ENCODE measurements at regions not wholly inside any gene's neighbourhood (a gene's known extent, or its start where the extent isn't known, plus 50 kb on each side); places are given as distances from the start of the nearest gene placed in this dataset.

DNA sequence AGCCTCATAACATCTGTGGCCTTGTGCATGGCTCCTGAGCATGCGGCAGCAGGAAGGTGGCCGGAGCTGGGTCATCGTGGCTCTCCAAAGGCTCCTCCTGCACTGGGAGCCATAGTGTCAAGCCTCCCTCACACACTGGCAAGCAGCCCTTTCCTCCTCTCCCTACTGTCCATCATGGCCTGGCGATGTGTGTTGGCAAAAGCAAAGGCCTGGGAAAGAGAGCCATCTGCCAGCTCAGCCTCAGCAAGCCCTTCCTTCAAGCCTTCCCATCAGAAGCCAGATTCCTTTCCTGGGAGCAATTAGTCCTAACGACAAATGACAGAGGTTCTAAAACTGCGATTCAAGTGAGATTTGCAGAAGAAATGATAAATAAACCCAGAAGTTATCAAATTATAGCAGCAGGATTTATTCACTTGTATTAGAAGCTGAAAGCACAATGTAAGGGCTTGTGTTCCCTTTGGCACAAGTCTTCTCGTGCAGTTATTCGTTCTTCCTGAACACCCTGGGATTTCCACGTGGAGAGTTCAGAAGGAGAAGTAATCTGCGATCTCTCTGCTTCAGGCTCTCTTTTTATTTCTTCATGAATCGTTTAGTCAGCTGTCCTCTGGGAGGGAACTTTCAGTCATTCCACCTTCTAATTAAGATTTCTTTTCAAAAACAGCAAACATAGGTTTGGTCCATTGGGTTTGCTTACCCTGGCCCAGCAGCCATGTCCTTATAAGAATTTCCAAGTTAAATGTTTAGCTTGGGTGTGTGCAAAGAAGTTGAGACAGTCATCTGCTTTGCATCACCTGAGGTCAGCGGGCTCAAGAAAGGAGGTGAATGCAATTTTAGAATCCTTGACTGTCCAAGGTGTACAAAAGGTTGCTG lies 110.3 kb upstream of the TMC3 start:
- H3K4me3 ChIP-seq, result no peak overlapping the region
- no peak for DNase-seq (ENCODE audit: low read depth, low spot score)
- H3K9ac ChIP-seq (ENCODE audit: insufficient read length), result no peak overlapping the region
- H3K36me3 ChIP-seq (ENCODE audit: insufficient read depth, low read length), result no peaks in the 10 kb centered on the region
- TF ChIP-seq FOXP2 (optimal IDR thresholded peaks at IDR 0.05; ENCODE audit: control extremely low read depth, extremely low read length, insufficient read depth), result no peak
- no peak for TF ChIP-seq EZH2 (IDR thresholded peaks at IDR 0.05)
- no peak for TF ChIP-seq POLR2AphosphoS5 (IDR thresholded peaks at IDR 0.05; ENCODE audit: borderline replicate concordance, low read depth, low read length)
- no peaks in the 10 kb centered on the region for H3K9me3 ChIP-seq (ENCODE audit: low read depth, low read length)
- no peak overlapping the region for H3K27ac ChIP-seq

DNA sequence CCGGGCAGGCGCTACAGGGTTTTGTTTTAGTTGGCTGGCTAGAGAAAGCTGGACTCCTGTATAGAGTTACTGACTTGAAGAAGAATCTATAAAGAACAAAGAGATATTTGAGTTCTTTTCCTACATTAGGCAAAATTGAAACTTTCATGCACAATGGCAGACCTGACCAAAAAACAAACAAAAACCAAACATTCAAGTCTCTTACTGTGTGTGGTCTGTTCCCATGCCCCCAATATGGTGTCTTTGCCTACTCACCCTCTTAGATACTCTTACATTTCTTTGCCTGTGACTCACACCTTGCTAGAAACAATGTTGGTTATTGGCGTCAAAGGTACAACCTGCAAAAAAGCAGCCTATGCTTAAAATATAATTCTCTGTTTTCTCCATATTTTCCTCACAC lies 109.5 kb upstream of the TMC3 start:
- TF ChIP-seq POLR2AphosphoS5 (IDR thresholded peaks at IDR 0.05; ENCODE audit: borderline replicate concordance, low read depth, low read length), result no peak
- TF ChIP-seq FOXP2 (optimal IDR thresholded peaks at IDR 0.05; ENCODE audit: control extremely low read depth, extremely low read length, insufficient read depth), result no peak
- TF ChIP-seq EZH2 (IDR thresholded peaks at IDR 0.05), result no peak
- DNase-seq (ENCODE audit: low read depth, low spot score), result no peak
- no peak overlapping the region for H3K9ac ChIP-seq (ENCODE audit: insufficient read length)
- H3K27ac ChIP-seq, result no peak overlapping the region
- no peaks in the 10 kb centered on the region for H3K36me3 ChIP-seq (ENCODE audit: insufficient read depth, low read length)
- no peak overlapping the region for H3K4me3 ChIP-seq
- H3K9me3 ChIP-seq (ENCODE audit: low read depth, low read length), result no peaks in the 10 kb centered on the region

GRCh38 chr15:81481346-81481745 lies 107.3 kb upstream of the TMC3 start:
- H3K4me3 ChIP-seq, result no peak overlapping the region
- H3K27ac ChIP-seq, result no peak overlapping the region
- TF ChIP-seq POLR2AphosphoS5 (IDR thresholded peaks at IDR 0.05; ENCODE audit: borderline replicate concordance, low read depth, low read length), result no peak
- TF ChIP-seq EZH2 (IDR thresholded peaks at IDR 0.05), result no peak

GRCh38 chr15:81480645-81481053 lies 106.6 kb upstream of the TMC3 start:
- no peaks in the 10 kb centered on the region for H3K36me3 ChIP-seq (ENCODE audit: insufficient read depth, low read length)
- no peak overlapping the region for H3K27ac ChIP-seq
- DNase-seq (ENCODE audit: low read depth, low spot score), result peak; percentile 39

More at GRCh38 chr15:81481346-81481745, 107.3 kb upstream of the TMC3 start:
- DNase-seq (ENCODE audit: low read depth, low spot score), result no peak
- Histone ChIP-seq H3K36me3 (ENCODE audit: insufficient read depth, low read length) (no peaks in the 10 kb centered on the region), H3K9ac (ENCODE audit: insufficient read length) (no peak overlapping the region), H3K9me3 (ENCODE audit: low read depth, low read length) (no peaks in the 10 kb centered on the region)

DNA sequence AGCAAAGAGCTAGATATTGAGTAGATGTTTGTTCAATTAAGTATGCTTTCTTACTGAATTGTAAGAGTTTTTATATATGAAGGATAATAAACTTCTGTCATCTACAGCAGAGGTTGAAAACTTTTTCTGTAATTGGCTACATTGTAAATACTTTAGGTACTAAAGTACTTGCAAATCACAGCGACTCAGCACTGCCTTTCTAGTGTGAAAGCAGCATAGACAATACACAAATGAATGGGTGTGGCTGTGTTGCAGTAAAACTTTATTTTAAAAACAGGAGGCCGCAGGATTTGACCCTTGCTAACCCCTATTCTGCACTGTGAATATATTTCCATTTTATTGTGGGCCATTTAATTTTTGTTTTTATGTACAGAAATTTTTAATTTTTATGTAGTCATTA lies 104.3 kb upstream of the TMC3 start:
- no peak for DNase-seq (ENCODE audit: low read depth, low spot score)
- H3K9ac ChIP-seq (ENCODE audit: insufficient read length), result no peak overlapping the region
- no peak overlapping the region for H3K4me3 ChIP-seq
- H3K36me3 ChIP-seq (ENCODE audit: insufficient read depth, low read length), result no peaks in the 10 kb centered on the region
- no peaks in the 10 kb centered on the region for H3K9me3 ChIP-seq (ENCODE audit: low read depth, low read length)
- no peak overlapping the region for H3K27ac ChIP-seq
- TF ChIP-seq FOXP2 (optimal IDR thresholded peaks at IDR 0.05; ENCODE audit: control extremely low read depth, extremely low read length, insufficient read depth) (no peak), POLR2AphosphoS5 (IDR thresholded peaks at IDR 0.05; ENCODE audit: borderline replicate concordance, low read depth, low read length) (no peak), EZH2 (IDR thresholded peaks at IDR 0.05) (no peak)

More at GRCh38 chr15:81480645-81481053, 106.6 kb upstream of the TMC3 start:
- TF ChIP-seq FOXP2 (optimal IDR thresholded peaks at IDR 0.05; ENCODE audit: control extremely low read depth, extremely low read length, insufficient read depth) (no peak), POLR2AphosphoS5 (IDR thresholded peaks at IDR 0.05; ENCODE audit: borderline replicate concordance, low read depth, low read length) (no peak), EZH2 (IDR thresholded peaks at IDR 0.05) (no peak)
- H3K4me3 ChIP-seq, result no peak overlapping the region
- no peaks in the 10 kb centered on the region for H3K9me3 ChIP-seq (ENCODE audit: low read depth, low read length)
- H3K9ac ChIP-seq (ENCODE audit: insufficient read length), result no peak overlapping the region

DNA sequence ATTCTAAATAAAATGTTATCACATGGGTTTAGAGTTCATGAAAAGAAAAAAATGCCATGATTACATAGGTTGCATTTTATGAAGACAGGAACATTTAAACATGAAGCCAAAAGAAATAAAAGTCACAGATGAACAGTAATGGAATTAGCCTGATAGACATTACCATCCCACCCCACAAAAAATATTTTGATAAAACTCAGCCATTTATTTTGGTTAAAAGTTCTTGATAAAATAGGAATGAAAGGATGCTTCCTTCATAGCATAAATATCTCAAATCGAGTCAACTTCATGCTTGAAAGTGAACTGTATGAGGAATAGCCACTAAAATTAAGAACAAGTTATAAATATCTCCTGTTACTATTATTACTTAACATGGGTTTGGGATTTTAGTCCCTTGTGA lies 101.9 kb upstream of the TMC3 start:
- no peak overlapping the region for H3K27ac ChIP-seq
- no peak overlapping the region for H3K9ac ChIP-seq (ENCODE audit: insufficient read length)
- no peak for DNase-seq (ENCODE audit: low read depth, low spot score)
- no peak overlapping the region for H3K4me3 ChIP-seq
- TF ChIP-seq EZH2 (IDR thresholded peaks at IDR 0.05) (no peak), POLR2AphosphoS5 (IDR thresholded peaks at IDR 0.05; ENCODE audit: borderline replicate concordance, low read depth, low read length) (no peak), FOXP2 (optimal IDR thresholded peaks at IDR 0.05; ENCODE audit: control extremely low read depth, extremely low read length, insufficient read depth) (no peak)
- H3K36me3 ChIP-seq (ENCODE audit: insufficient read depth, low read length), result no peaks in the 10 kb centered on the region
- H3K9me3 ChIP-seq (ENCODE audit: low read depth, low read length), result no peaks in the 10 kb centered on the region

DNA sequence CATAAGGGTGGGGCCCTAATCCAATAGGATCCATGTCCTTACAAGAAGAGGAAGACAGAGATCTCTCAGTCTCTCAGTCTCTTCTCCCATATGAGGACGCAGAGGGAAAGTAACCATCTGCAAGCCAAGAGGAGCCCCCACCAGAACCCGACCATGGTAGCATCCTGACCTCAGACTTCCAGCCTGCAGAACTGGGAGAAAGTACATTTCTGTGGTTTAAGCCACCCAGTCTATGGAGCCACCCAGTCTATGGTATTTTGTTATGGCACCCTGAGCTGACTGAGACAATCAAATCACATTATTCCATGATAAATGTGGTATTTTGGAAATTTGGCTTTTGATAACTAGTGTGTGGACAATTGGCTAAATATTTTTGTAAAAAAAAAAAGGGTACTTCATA lies 101.5 kb upstream of the TMC3 start:
- no peak for DNase-seq (ENCODE audit: low read depth, low spot score)
- no peaks in the 10 kb centered on the region for H3K9me3 ChIP-seq (ENCODE audit: low read depth, low read length)
- no peak overlapping the region for H3K27ac ChIP-seq
- no peaks in the 10 kb centered on the region for H3K36me3 ChIP-seq (ENCODE audit: insufficient read depth, low read length)
- no peak for TF ChIP-seq POLR2AphosphoS5 (IDR thresholded peaks at IDR 0.05; ENCODE audit: borderline replicate concordance, low read depth, low read length)
- no peak for TF ChIP-seq EZH2 (IDR thresholded peaks at IDR 0.05)
- no peak for TF ChIP-seq FOXP2 (optimal IDR thresholded peaks at IDR 0.05; ENCODE audit: control extremely low read depth, extremely low read length, insufficient read depth)
- H3K4me3 ChIP-seq, result no peak overlapping the region
- no peak overlapping the region for H3K9ac ChIP-seq (ENCODE audit: insufficient read length)

GRCh38 chr15:81473946-81474345 lies 99.9 kb upstream of the TMC3 start:
- H3K9me3 ChIP-seq (ENCODE audit: low read depth, low read length), result no peaks in the 10 kb centered on the region
- H3K27ac ChIP-seq, result no peak overlapping the region
- no peaks in the 10 kb centered on the region for H3K36me3 ChIP-seq (ENCODE audit: insufficient read depth, low read length)
- H3K9ac ChIP-seq (ENCODE audit: insufficient read length), result no peak overlapping the region
- DNase-seq (ENCODE audit: low read depth, low spot score), result no peak
- no peak overlapping the region for H3K4me3 ChIP-seq
- TF ChIP-seq POLR2AphosphoS5 (IDR thresholded peaks at IDR 0.05; ENCODE audit: borderline replicate concordance, low read depth, low read length) (no peak), FOXP2 (optimal IDR thresholded peaks at IDR 0.05; ENCODE audit: control extremely low read depth, extremely low read length, insufficient read depth) (no peak), EZH2 (IDR thresholded peaks at IDR 0.05) (no peak)

Measured in SK-N-MC (cell line).